NCI-H2196 (cell line): ENCODE measurements at regions not wholly inside any gene's neighbourhood (a gene's known extent, or its start where the extent isn't known, plus 50 kb on each side); places are given as distances from the start of the nearest gene placed in this dataset.

Experiments used
- DNase-seq: peaks from one replicate; lab custom pipeline; 2025; ENCODE audit not compliant: unreplicated experiment; lab: John Stamatoyannopoulos, UW

- DNase-seq: no peak
Measured at GRCh38 chr16:66152181-66152580, 214.3 kb upstream of the CDH5 start.

- no peak for DNase-seq
Measured at GRCh38 chr16:66150698-66151482, 215.6 kb upstream of the CDH5 start.

DNA sequence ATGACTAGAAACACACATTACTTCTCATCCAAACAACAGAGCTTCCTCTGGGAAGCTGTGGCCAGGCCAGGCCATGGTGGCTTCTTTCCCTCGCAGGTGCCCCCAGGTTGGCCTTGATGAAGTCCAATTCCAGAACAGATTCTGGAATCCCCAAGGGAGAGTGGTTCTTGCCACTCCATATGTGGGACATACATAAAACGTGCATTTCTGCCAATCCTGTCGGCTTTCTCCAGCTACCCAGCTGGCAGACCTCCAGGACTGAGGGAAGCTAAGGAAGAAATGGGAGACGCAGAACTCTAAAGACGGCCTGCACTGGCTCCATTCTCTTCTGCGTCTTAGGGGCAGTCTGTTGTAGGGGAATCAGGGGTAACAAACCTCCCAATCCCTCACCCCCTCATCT is 219.2 kb upstream of the CDH5 start:
- no peak for DNase-seq

- no peak for DNase-seq
Measured at GRCh38 chr16:66146798-66147197, 219.7 kb upstream of the CDH5 start.

DNA sequence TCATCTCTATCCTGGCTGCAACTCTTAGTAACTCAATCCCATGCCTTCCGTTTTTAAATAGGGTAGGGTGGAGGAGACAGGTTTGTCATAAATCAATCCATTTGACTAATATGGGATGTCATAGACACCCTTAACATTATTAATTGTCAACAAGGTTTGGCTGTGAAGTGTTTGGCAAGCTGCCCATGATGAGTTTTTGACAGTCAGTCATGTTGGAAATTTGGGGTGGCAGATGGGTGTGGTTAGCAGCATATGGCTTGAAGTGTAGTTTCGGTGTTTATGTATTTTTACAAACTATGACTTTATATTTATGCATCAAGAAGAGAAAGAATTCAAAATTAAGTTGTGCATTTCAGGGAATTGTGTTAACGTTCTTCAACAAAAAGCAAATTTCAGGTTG is 221.8 kb upstream of the CDH5 start:
- DNase-seq: no peak

- DNase-seq: no peak
Measured at GRCh38 chr16:66143415-66143814, 223.1 kb upstream of the CDH5 start.

DNA sequence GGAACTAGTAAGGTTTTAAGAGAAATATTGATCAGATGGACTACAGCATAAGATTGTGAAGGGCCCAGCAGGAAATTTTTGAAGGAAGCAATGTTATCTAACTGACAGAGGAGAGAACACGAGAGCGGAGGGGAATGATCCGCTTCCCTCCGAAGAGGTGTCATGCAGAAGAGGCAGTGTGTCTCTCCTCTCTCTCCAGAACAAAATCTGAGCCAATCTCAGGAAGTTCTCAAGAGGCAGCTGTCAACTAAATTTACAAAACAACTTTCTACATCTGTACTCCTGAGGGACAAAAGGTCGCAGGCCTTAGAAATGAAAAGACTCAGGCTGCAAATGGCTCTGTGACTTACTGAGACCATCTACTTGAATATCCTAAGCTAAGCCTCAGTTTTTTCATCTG is 224.6 kb upstream of the CDH5 start:
- DNase-seq: no peak

GRCh38 chr16:66137853-66138252 is 228.6 kb upstream of the CDH5 start:
- no peak for DNase-seq

GRCh38 chr16:66136841-66137240 is 229.7 kb upstream of the CDH5 start:
- no peak for DNase-seq

DNA sequence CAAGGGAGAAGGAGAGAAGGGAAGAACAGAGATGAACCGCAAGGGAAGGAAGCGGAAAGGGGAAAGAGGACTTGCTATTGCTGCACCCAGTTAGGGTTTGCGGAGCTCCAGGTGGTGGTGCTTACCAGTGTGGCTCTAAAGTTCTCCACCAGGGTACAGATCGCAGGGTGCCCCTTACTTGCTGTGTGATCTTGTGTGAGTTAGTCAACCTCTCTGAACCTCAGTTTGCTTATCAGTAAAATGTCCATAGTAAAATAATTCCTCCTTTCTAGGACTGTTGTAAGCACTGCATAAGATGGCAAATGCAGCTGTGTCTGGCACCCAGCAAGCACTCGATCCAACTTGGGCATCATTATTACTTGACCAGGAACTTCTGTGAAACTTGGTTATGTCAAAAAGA is 230.7 kb upstream of the CDH5 start:
- no peak for DNase-seq

GRCh38 chr16:66135421-66135831 is 231.1 kb upstream of the CDH5 start:
- DNase-seq: no peak

DNA sequence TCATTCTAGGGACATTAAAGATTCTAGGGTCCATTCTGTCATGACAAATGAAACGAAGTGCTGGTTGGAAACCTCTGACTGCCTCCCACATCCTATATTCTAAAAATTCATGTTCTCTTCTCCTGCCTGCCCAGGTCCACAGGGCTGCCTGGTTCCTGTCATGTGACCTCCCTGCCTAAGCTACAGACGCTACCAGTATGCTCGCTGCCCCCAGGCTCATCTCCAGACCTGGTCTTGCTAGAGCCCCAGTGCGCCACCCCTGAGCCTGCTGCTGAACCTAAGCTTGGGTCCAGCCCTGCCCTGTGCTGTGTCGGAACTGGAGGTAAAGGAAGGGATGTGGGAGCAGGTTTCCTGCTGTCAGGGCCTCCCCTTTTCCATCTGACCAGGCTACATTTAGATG is 231.6 kb upstream of the CDH5 start:
- DNase-seq: no peak

DNA sequence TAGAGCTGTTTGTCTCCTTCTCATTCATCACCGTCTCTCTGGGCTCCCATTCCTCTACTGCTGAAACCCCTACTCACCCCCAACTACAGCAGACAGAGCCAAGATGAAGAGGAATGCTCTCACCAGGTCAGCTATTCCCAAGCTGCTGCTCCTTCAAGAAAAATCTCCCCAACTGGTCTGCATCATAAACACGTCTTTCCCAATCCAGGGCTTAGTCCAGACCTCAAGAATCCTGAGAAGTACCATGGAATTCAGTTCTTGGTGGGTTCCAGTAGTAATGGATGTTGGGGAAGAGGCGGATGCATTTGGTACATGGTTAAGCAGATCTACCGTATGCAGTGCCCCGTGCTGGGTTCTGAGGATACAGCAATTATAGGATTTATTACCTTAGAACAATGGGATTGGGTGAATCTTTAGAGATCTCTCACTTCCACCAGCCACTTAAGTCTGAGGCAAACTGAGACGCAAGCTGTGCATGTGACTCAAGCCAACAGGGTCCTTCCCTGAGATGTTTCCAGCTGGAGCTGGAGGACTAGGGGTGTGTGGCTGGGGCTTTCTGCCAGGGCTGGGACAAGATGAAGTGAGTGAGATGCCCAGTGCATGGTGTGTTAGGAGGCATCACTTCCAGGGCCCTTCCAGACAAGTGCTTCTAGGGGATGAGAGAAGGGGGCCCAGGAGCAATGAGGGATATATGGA is 232.7 kb upstream of the CDH5 start:
- no peak for DNase-seq

GRCh38 chr16:66131895-66132294 is 234.6 kb upstream of the CDH5 start:
- no peak for DNase-seq

DNA sequence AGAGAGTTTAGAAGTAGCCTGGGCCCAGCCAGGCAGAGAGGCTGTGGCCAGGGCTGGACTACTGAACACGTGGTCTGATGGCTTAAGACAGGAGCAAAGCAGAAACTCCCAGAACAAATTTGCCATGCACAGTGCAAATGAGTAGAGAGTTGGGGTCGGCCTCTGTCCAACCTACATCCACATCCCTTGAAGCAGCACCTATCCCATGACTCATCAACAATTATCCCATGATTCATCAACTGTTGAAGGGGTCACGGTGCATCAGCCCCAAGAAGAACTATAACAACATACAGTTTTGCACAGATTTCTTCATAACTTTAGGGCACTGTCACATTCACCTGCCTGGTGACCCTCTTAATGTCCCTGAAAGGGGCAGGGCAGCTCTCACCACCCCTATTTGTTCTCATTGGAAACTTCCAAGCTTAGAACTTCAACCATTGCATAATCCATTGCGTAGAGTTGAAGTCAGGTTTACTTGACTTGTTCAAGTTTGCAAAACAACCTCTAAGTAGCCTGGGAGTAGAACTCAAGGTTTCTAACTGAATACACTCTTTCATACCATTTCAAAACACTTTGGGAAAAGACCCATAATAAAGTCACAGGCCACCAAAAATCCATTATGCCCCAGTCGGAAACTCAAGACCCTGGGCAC is 235.2 kb upstream of the CDH5 start:
- no peak for DNase-seq

- no peak for DNase-seq
Measured at GRCh38 chr16:66130296-66130905, 236.1 kb upstream of the CDH5 start.

GRCh38 chr16:66129196-66129595 is 237.3 kb upstream of the CDH5 start:
- DNase-seq: no peak

GRCh38 chr16:66128371-66128770 is 238.1 kb upstream of the CDH5 start:
- DNase-seq: no peak

- no peak for DNase-seq
Measured at GRCh38 chr16:66127459-66128370, 238.8 kb upstream of the CDH5 start.

GRCh38 chr16:66121466-66121865 is 245.0 kb upstream of the CDH5 start:
- DNase-seq: no peak

DNA sequence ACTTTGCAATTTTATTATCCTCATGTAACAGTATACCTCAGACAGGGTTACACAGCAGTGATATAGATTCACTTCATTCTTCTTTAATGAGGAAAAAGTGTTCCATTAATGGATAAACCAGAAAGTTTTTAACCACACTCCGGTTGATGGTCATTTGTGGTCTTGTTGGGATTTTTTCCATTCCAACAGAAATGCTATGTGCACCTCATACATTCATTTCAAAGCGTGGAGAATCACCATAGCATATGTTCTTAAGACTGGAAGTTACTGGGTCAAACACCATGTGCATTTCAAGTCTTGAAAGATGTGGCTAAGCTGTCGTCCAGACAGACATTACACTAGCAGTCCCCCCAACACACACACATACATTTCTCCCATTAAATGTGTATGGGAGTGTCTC is 245.8 kb upstream of the CDH5 start:
- DNase-seq: no peak
